Limb (tissue), 2 donors: ENCODE measurements at regions not wholly inside any gene's neighbourhood (a gene's known extent, or its start where the extent isn't known, plus 50 kb on each side); places are given as distances from the start of the nearest gene placed in this dataset.
"Not testable (repeated sequence)": the region's sequence is repeated elsewhere in the genome, so short reads cannot be mapped to it uniquely, and the experiment has no call there.

ENCODE experiments used
- DNase-seq, 2 donors: peaks; one replicate each; pipeline ENCODE4 v3.0.0-alpha.2; 2016; ENCODE audit errors: extremely low spot score in 2 of 2

- no peak for DNase-seq
Measured at GRCh38 chrX:45823536-45823935, 622.9 kb upstream of the DIPK2B start.

- DNase-seq, result no peak
Measured at GRCh38 chrX:45822124-45822523, 621.4 kb upstream of the DIPK2B start.

GRCh38 chrX:45818913-45819312 is 618.2 kb upstream of the DIPK2B start:
- DNase-seq, result no peak

GRCh38 chrX:45815441-45815840 is 614.8 kb upstream of the DIPK2B start:
- no peak for DNase-seq

GRCh38 chrX:45811326-45811725 is 610.6 kb upstream of the DIPK2B start:
- no peak for DNase-seq

- DNase-seq, result no peak
Measured at GRCh38 chrX:45807572-45808425, 607.1 kb upstream of the DIPK2B start.

- DNase-seq, result no peak
Measured at GRCh38 chrX:45806410-45807121, 605.9 kb upstream of the DIPK2B start.

- DNase-seq, result no peak
Measured at GRCh38 chrX:45804276-45804675, 603.6 kb upstream of the DIPK2B start.

GRCh38 chrX:45803383-45803921 is 602.8 kb upstream of the DIPK2B start:
- no peak for DNase-seq

GRCh38 chrX:45801554-45801953 is 600.9 kb upstream of the DIPK2B start:
- DNase-seq, result no peak

GRCh38 chrX:45800746-45801453 is 600.2 kb upstream of the DIPK2B start:
- not testable (repeated sequence) for DNase-seq

GRCh38 chrX:45799576-45799975 is 598.9 kb upstream of the DIPK2B start:
- DNase-seq, result no peak

- DNase-seq, result no peak
Measured at GRCh38 chrX:45795546-45795945, 594.9 kb upstream of the DIPK2B start.

- no peak for DNase-seq
Measured at GRCh38 chrX:45794995-45795337, 594.3 kb upstream of the DIPK2B start.

- DNase-seq, result no peak
Measured at GRCh38 chrX:45794323-45794994, 593.8 kb upstream of the DIPK2B start.

GRCh38 chrX:45788941-45789348 is 588.3 kb upstream of the DIPK2B start:
- no peak for DNase-seq

GRCh38 chrX:45788315-45788714 is 587.6 kb upstream of the DIPK2B start:
- DNase-seq, result no peak

- DNase-seq, result no peak
Measured at GRCh38 chrX:45784590-45784989, 583.9 kb upstream of the DIPK2B start.

GRCh38 chrX:45783002-45783401 is 582.3 kb upstream of the DIPK2B start:
- DNase-seq, result no peak

- DNase-seq, result no peak
Measured at GRCh38 chrX:45781901-45782553, 581.4 kb upstream of the DIPK2B start.

GRCh38 chrX:45778616-45779015 is 577.9 kb upstream of the DIPK2B start:
- no peak for DNase-seq
